ENCODE measurements at regions not wholly inside any gene's neighbourhood (a gene's known extent, or its start where the extent isn't known, plus 50 kb on each side); places are given as distances from the start of the nearest gene placed in this dataset.
"Not testable (repeated sequence)": the region's sequence is repeated elsewhere in the genome, so short reads cannot be mapped to it uniquely, and the experiment has no call there.

DNA sequence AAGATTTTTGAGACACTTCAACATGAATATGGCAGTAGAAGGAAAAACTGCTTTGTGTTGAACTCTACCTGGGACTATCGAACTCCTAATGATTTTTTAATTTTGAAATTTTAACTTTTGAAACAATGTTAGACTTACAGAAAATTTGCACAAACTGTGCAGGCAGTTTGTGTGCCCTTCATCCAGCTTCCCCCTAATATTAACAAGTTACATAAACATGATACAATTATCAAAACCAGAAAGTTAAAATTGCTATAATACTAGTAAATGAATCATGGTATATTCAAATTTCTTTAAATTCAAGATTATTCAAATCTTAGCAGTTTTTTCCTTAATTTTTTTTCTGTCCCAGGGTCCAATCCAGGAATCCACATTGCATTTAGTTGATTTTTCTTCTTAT is 278.9 kb downstream of the ADGRL2 start:
- no peaks in the 10 kb centered on the region for H3K36me3 ChIP-seq (ENCODE audit: control insufficient read depth, insufficient read depth, low read length)
- no peak for DNase-seq
- no peaks in the 10 kb centered on the region for H3K9me3 ChIP-seq (replicated peaks; ENCODE audit: control insufficient read depth, low read depth, low read length)
- peaks cover 2% of the 10 kb centered on the region for H3K4me1 ChIP-seq (ENCODE audit: control insufficient read depth, insufficient read depth, low read length)
- WGBS (ENCODE audit: insufficient coverage): no CpG with 5 or more reads among the region's 1 CpG
- H3K27me3 ChIP-seq (ENCODE audit: control insufficient read depth, insufficient read depth, low read length): no peaks in the 10 kb centered on the region
- H3K4me3 ChIP-seq (ENCODE audit: low read length): no peak overlapping the region
- H3K27ac ChIP-seq (ENCODE audit: low read length): no peak overlapping the region

DNA sequence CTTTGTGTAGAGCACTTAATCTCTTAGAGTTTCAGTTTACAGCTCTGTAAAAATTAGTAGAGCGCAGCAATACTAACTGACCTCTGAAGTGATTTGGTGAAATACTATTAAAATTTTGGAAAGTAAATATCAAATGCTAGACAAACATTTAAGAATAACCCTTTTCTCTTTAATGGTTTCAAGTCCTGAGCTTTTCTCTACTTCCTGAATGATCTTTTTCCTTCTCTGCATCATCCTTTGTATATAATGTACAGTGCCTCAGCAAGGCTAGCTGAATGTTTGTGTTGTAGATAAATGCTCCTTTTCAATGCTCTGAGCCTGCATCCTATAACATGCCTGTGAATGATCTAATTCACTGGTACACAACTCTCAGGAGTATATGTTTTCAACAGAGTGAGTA is 272.9 kb downstream of the ADGRL2 start:
- Histone ChIP-seq H3K4me1 (ENCODE audit: control insufficient read depth, insufficient read depth, low read length) (peaks cover 2% of the 10 kb centered on the region), H3K9me3 (replicated peaks; ENCODE audit: control insufficient read depth, low read depth, low read length) (no peaks in the 10 kb centered on the region), H3K4me3 (ENCODE audit: low read length) (no peak overlapping the region), H3K27me3 (ENCODE audit: control insufficient read depth, insufficient read depth, low read length) (no peaks in the 10 kb centered on the region), H3K27ac (ENCODE audit: low read length) (no peak overlapping the region), H3K36me3 (ENCODE audit: control insufficient read depth, insufficient read depth, low read length) (no peaks in the 10 kb centered on the region)
- DNase-seq: no peak
- no CpG with 5 or more reads among the region's 1 CpG for WGBS (ENCODE audit: insufficient coverage)

- Histone ChIP-seq H3K27me3 (ENCODE audit: control insufficient read depth, insufficient read depth, low read length) (no peaks in the 10 kb centered on the region), H3K36me3 (ENCODE audit: control insufficient read depth, insufficient read depth, low read length) (no peaks in the 10 kb centered on the region), H3K9me3 (replicated peaks; ENCODE audit: control insufficient read depth, low read depth, low read length) (no peaks in the 10 kb centered on the region), H3K4me3 (ENCODE audit: low read length) (no peak overlapping the region), H3K4me1 (ENCODE audit: control insufficient read depth, insufficient read depth, low read length) (peaks cover 2% of the 10 kb centered on the region), H3K27ac (ENCODE audit: low read length) (no peak overlapping the region)
- WGBS (ENCODE audit: insufficient coverage): 40% methylated on average over 1 of the region's 1 CpG
- DNase-seq: peak; percentile 50
Observed at GRCh38 chr1:82073071-82073470, 272.3 kb downstream of the ADGRL2 start.

DNA sequence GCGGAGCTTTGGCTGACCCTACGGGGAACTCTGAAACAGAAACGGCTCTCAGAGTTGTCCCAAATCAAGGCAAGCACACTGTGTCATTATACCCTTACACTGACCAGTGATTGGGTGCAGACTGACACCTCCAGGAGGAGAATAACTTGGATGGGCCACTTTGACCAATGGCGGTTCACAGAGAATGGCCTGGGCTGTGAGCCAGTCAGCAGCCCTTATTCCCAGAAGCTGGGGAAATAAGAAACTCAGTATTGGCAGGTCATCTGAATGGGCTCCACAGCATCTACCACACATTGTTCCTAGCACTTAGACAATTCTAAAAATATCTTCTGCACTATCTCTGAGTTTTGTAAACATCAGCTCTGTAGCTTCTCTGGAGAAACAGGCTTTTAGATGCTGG is 265.2 kb downstream of the ADGRL2 start:
- Histone ChIP-seq H3K36me3 (ENCODE audit: control insufficient read depth, insufficient read depth, low read length) (no peaks in the 10 kb centered on the region), H3K27ac (ENCODE audit: low read length) (no peak overlapping the region), H3K27me3 (ENCODE audit: control insufficient read depth, insufficient read depth, low read length) (no peaks in the 10 kb centered on the region), H3K4me1 (ENCODE audit: control insufficient read depth, insufficient read depth, low read length) (no peaks in the 10 kb centered on the region), H3K4me3 (ENCODE audit: low read length) (no peak overlapping the region), H3K9me3 (replicated peaks; ENCODE audit: control insufficient read depth, low read depth, low read length) (no peaks in the 10 kb centered on the region)
- 40% methylated on average over 1 of the region's 4 CpGs for WGBS (ENCODE audit: insufficient coverage)
- DNase-seq: peak; percentile 59

GRCh38 chr1:82064691-82065090 is 264.0 kb downstream of the ADGRL2 start:
- Histone ChIP-seq H3K4me3 (ENCODE audit: low read length) (no peak overlapping the region), H3K27ac (ENCODE audit: low read length) (no peak overlapping the region), H3K36me3 (ENCODE audit: control insufficient read depth, insufficient read depth, low read length) (no peaks in the 10 kb centered on the region), H3K4me1 (ENCODE audit: control insufficient read depth, insufficient read depth, low read length) (no peaks in the 10 kb centered on the region), H3K9me3 (replicated peaks; ENCODE audit: control insufficient read depth, low read depth, low read length) (no peaks in the 10 kb centered on the region), H3K27me3 (ENCODE audit: control insufficient read depth, insufficient read depth, low read length) (no peaks in the 10 kb centered on the region)
- DNase-seq: no peak
- WGBS (ENCODE audit: insufficient coverage): no CpG with 5 or more reads among the region's 1 CpG

DNA sequence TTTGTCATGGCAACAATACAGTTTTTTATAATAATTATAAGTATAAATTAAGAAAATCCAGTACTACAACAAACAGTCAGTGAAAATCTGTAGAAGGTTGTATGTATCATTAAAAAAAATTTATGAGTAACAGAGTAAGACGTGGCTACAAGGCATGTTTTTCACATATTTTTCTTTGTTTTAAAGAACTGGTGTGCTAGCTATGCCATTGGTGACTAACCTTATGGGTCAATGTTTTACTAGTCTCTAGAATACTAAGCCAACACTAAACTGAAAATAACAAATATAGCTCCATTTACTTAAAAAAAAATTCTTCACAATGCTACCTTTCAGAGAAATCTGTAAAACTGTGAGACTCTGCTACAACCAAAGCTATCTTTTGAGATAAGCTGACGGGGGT is 261.5 kb downstream of the ADGRL2 start:
- H3K4me3 ChIP-seq (ENCODE audit: low read length): no peak overlapping the region
- no peaks in the 10 kb centered on the region for H3K36me3 ChIP-seq (ENCODE audit: control insufficient read depth, insufficient read depth, low read length)
- no peaks in the 10 kb centered on the region for H3K9me3 ChIP-seq (replicated peaks; ENCODE audit: control insufficient read depth, low read depth, low read length)
- H3K4me1 ChIP-seq (ENCODE audit: control insufficient read depth, insufficient read depth, low read length): no peaks in the 10 kb centered on the region
- H3K27me3 ChIP-seq (ENCODE audit: control insufficient read depth, insufficient read depth, low read length): no peaks in the 10 kb centered on the region
- no peak for DNase-seq
- WGBS (ENCODE audit: insufficient coverage): no CpG with 5 or more reads among the region's 2 CpGs
- no peak overlapping the region for H3K27ac ChIP-seq (ENCODE audit: low read length)

GRCh38 chr1:82059959-82060358 is 259.2 kb downstream of the ADGRL2 start:
- Histone ChIP-seq H3K27me3 (ENCODE audit: control insufficient read depth, insufficient read depth, low read length) (no peaks in the 10 kb centered on the region), H3K27ac (ENCODE audit: low read length) (no peak overlapping the region), H3K4me1 (ENCODE audit: control insufficient read depth, insufficient read depth, low read length) (no peaks in the 10 kb centered on the region), H3K9me3 (replicated peaks; ENCODE audit: control insufficient read depth, low read depth, low read length) (no peaks in the 10 kb centered on the region), H3K36me3 (ENCODE audit: control insufficient read depth, insufficient read depth, low read length) (no peaks in the 10 kb centered on the region), H3K4me3 (ENCODE audit: low read length) (no peak overlapping the region)
- DNase-seq: no peak
- WGBS (ENCODE audit: insufficient coverage): no CpG with 5 or more reads among the region's 3 CpGs

- DNase-seq: no peak
- no CpG with 5 or more reads among the region's 4 CpGs for WGBS (ENCODE audit: insufficient coverage)
- H3K9me3 ChIP-seq (replicated peaks; ENCODE audit: control insufficient read depth, low read depth, low read length): no peaks in the 10 kb centered on the region
- H3K4me3 ChIP-seq (ENCODE audit: low read length): no peak overlapping the region
- no peaks in the 10 kb centered on the region for H3K27me3 ChIP-seq (ENCODE audit: control insufficient read depth, insufficient read depth, low read length)
- H3K4me1 ChIP-seq (ENCODE audit: control insufficient read depth, insufficient read depth, low read length): no peaks in the 10 kb centered on the region
- no peak overlapping the region for H3K27ac ChIP-seq (ENCODE audit: low read length)
- no peaks in the 10 kb centered on the region for H3K36me3 ChIP-seq (ENCODE audit: control insufficient read depth, insufficient read depth, low read length)
Observed at GRCh38 chr1:82057011-82057410, 256.3 kb downstream of the ADGRL2 start.

DNA sequence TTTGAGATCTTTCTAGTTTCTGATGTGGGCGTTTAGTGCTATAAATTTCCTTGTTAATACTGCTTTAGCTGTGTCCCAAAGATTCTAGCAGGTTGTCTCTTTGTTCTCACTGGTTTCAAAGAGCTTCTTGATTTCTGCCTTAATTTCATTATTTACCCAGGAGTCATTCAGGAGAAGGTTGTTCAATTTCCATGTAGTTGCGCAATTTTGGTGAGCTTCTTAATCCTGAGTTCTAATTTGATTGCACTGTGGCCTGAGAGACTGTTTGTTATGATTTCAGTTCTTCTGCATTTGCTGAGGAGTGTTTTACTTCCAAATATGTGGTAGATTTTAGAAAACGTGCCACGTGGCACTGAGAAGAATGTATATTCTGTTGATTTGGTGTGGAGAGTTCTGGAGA is 254.6 kb downstream of the ADGRL2 start:
- H3K4me1 ChIP-seq (ENCODE audit: control insufficient read depth, insufficient read depth, low read length); H3K27ac ChIP-seq (ENCODE audit: low read length); H3K9me3 ChIP-seq (replicated peaks; ENCODE audit: control insufficient read depth, low read depth, low read length); H3K4me3 ChIP-seq (ENCODE audit: low read length); H3K27me3 ChIP-seq (ENCODE audit: control insufficient read depth, insufficient read depth, low read length); DNase-seq; H3K36me3 ChIP-seq (ENCODE audit: control insufficient read depth, insufficient read depth, low read length): not testable (repeated sequence)
- 82% methylated on average over 2 of the region's 4 CpGs for WGBS (ENCODE audit: insufficient coverage)

DNA sequence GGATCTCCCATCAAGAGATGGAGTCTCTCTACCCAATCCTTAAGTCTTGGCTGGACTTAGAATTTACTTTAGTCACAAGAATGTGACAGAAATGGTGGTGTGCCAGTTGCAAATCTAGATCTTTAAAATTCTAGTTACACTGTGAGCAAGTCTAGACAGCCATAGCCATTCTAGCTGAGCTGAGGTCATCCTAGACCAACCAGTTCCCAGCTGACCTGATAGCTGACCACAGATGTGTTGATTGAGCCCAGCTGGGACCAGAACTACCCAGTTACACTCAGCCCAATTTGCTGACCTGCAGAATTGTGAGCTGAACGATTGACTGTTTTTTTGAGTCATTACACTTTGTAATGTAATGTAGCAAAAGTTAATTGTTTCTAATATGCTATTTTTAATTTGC is 251.8 kb downstream of the ADGRL2 start:
- Histone ChIP-seq H3K36me3 (ENCODE audit: control insufficient read depth, insufficient read depth, low read length) (no peaks in the 10 kb centered on the region), H3K4me3 (ENCODE audit: low read length) (no peak overlapping the region), H3K27ac (ENCODE audit: low read length) (no peak overlapping the region), H3K9me3 (replicated peaks; ENCODE audit: control insufficient read depth, low read depth, low read length) (no peaks in the 10 kb centered on the region), H3K4me1 (ENCODE audit: control insufficient read depth, insufficient read depth, low read length) (no peaks in the 10 kb centered on the region), H3K27me3 (ENCODE audit: control insufficient read depth, insufficient read depth, low read length) (no peaks in the 10 kb centered on the region)
- no peak for DNase-seq
- WGBS (ENCODE audit: insufficient coverage): no CpG with 5 or more reads among the region's 1 CpG

GRCh38 chr1:82048596-82048995 is 247.9 kb downstream of the ADGRL2 start:
- H3K36me3 ChIP-seq (ENCODE audit: control insufficient read depth, insufficient read depth, low read length): no peaks in the 10 kb centered on the region
- H3K9me3 ChIP-seq (replicated peaks; ENCODE audit: control insufficient read depth, low read depth, low read length): no peaks in the 10 kb centered on the region
- peaks cover 8% of the 10 kb centered on the region for H3K4me1 ChIP-seq (ENCODE audit: control insufficient read depth, insufficient read depth, low read length)
- no peak overlapping the region for H3K4me3 ChIP-seq (ENCODE audit: low read length)
- WGBS (ENCODE audit: insufficient coverage): 93% methylated on average over 3 of the region's 8 CpGs
- no peaks in the 10 kb centered on the region for H3K27me3 ChIP-seq (ENCODE audit: control insufficient read depth, insufficient read depth, low read length)
- no peak overlapping the region for H3K27ac ChIP-seq (ENCODE audit: low read length)
- DNase-seq: no peak

Measured in muscle of leg (tissue), 3 donors.